ENCODE measurements at regions not wholly inside any gene's neighbourhood (a gene's known extent, or its start where the extent isn't known, plus 50 kb on each side); places are given as distances from the start of the nearest gene placed in this dataset.

- WGBS, 2 donors (ENCODE audit: low coverage in 1 of 2): 65 to 88% methylated on average over 2 to 4 of the region's 4 CpGs
- in situ Hi-C loops (cut with MboI; ENCODE audit: low pct_ligation_motif_present in 1 of 4, low pct_unique_long_range_greater_than_20kb in 1 of 4, low sequenced_read_pairs in 3 of 4): no loop called here
Observed at GRCh38 chr4:65737672-65738071, 67.4 kb upstream of the EPHA5 start.

GRCh38 chr4:65724973-65725372 is 54.7 kb upstream of the EPHA5 start:
- Histone ChIP-seq H3K9me3 (no peaks in the 10 kb centered on the region), H3K27me3 (no peaks in the 10 kb centered on the region), H3K4me3 (no peak overlapping the region), H3K36me3 (no peaks in the 10 kb centered on the region), H3K27ac (no peak overlapping the region), H3K4me1 (no peaks in the 10 kb centered on the region)
- in situ Hi-C loops (cut with MboI; ENCODE audit: low pct_ligation_motif_present in 1 of 4, low pct_unique_long_range_greater_than_20kb in 1 of 4, low sequenced_read_pairs in 3 of 4): no loop called here
- DNase-seq: no peak
- intact Hi-C loops (cut with DNase I; ENCODE audit: low total_unique reads): no loop called here
- TF ChIP-seq EP300 (IDR thresholded peaks at IDR 0.05; ENCODE audit: low read depth) (no peak), POLR2AphosphoS5 (IDR thresholded peaks at IDR 0.05) (no peak), POLR2A (IDR thresholded peaks at IDR 0.05) (no peak)
- TF ChIP-seq, protein P1, sequence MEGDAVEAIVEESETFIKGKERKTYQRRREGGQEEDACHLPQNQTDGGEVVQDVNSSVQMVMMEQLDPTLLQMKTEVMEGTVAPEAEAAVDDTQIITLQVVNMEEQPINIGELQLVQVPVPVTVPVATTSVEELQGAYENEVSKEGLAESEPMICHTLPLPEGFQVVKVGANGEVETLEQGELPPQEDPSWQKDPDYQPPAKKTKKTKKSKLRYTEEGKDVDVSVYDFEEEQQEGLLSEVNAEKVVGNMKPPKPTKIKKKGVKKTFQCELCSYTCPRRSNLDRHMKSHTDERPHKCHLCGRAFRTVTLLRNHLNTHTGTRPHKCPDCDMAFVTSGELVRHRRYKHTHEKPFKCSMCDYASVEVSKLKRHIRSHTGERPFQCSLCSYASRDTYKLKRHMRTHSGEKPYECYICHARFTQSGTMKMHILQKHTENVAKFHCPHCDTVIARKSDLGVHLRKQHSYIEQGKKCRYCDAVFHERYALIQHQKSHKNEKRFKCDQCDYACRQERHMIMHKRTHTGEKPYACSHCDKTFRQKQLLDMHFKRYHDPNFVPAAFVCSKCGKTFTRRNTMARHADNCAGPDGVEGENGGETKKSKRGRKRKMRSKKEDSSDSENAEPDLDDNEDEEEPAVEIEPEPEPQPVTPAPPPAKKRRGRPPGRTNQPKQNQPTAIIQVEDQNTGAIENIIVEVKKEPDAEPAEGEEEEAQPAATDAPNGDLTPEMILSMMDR (IDR thresholded peaks at IDR 0.05): no peak
- 65% methylated on average over 5 of the region's 5 CpGs; no CpG with 5 or more reads in 1 of the 2 donors for WGBS, 2 donors (ENCODE audit: low coverage in 1 of 2)

More at GRCh38 chr4:65737672-65738071, 67.4 kb upstream of the EPHA5 start:
- no peaks in the 10 kb centered on the region for H3K4me1 ChIP-seq
- DNase-seq: no peak
- H3K9me3 ChIP-seq: no peaks in the 10 kb centered on the region
- TF ChIP-seq EP300 (IDR thresholded peaks at IDR 0.05; ENCODE audit: low read depth): no peak
- no peak for TF ChIP-seq POLR2A (IDR thresholded peaks at IDR 0.05)
- no peak for TF ChIP-seq POLR2AphosphoS5 (IDR thresholded peaks at IDR 0.05)
- TF ChIP-seq, protein P1 (IDR thresholded peaks at IDR 0.05): no peak
- H3K27me3 ChIP-seq: no peaks in the 10 kb centered on the region
- no peak overlapping the region for H3K27ac ChIP-seq
- H3K4me3 ChIP-seq: no peak overlapping the region
- H3K36me3 ChIP-seq: no peaks in the 10 kb centered on the region
- intact Hi-C loops (cut with DNase I; ENCODE audit: low total_unique reads): no loop called here

Small RNA genes in the stretch of these regions (small RNA-seq; reads per million reads assigned to genes)
- 0.24 to 6.3 (median 1.9) reads per million in 4 donors for gene MIR1269A
- gene RNU2-40P: 0 reads per million in 4 donors
- 0 reads per million in 4 donors for gene RNU6-699P
